ENCODE measurements at regions not wholly inside any gene's neighbourhood (a gene's known extent, or its start where the extent isn't known, plus 50 kb on each side); places are given as distances from the start of the nearest gene placed in this dataset.

DNA sequence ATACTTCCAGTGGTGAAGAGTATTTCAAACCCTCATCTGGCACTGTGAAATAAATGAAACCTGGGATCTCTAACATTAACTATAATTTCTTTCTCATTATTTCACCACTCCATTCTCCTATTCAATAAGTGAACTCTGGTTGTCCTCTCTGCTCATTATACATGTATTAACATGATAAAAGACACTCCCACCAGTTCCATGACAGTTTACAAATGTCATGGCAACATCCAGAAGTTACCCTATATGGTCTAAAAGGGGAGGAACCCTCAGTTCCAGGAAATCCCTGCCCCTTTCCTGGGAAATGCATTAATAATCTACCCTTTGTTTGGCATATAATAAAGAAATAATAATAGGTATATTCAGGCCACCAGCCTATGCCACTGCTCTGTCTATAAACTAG lies 62.7 kb upstream of the BRINP3 start:
- no peak for TF ChIP-seq TAF1 (IDR thresholded peaks at IDR 0.05; ENCODE audit: low read depth, low read length)
- TF ChIP-seq POLR2AphosphoS5 (IDR thresholded peaks at IDR 0.05; ENCODE audit: low read depth, low read length): no peak
- no peak for TF ChIP-seq PAX5 (IDR thresholded peaks at IDR 0.05; ENCODE audit: insufficient read depth, low read length, severe bottlenecking)
- no peak for TF ChIP-seq POLR2A (IDR thresholded peaks at IDR 0.05; ENCODE audit: low read depth, low read length)
- no peak for TF ChIP-seq POU2F2 (IDR thresholded peaks at IDR 0.05; ENCODE audit: low read depth, low read length)
- TF ChIP-seq SPI1 (IDR thresholded peaks at IDR 0.05; ENCODE audit: low read depth, low read length): no peak
- DNase-seq (ENCODE audit: insufficient read length, low spot score) (no peak), FAIRE-seq (no peak)

GRCh38 chr1:190551638-190552037 lies 74.0 kb upstream of the BRINP3 start:
- TF ChIP-seq POLR2AphosphoS5 (IDR thresholded peaks at IDR 0.05; ENCODE audit: low read depth, low read length) (no peak), POU2F2 (IDR thresholded peaks at IDR 0.05; ENCODE audit: low read depth, low read length) (no peak), SPI1 (IDR thresholded peaks at IDR 0.05; ENCODE audit: low read depth, low read length) (no peak), POLR2A (IDR thresholded peaks at IDR 0.05; ENCODE audit: low read depth, low read length) (no peak), PAX5 (IDR thresholded peaks at IDR 0.05; ENCODE audit: insufficient read depth, low read length, severe bottlenecking) (no peak), TAF1 (IDR thresholded peaks at IDR 0.05; ENCODE audit: low read depth, low read length) (no peak)
- FAIRE-seq (no peak), DNase-seq (ENCODE audit: insufficient read length, low spot score) (no peak)

DNA sequence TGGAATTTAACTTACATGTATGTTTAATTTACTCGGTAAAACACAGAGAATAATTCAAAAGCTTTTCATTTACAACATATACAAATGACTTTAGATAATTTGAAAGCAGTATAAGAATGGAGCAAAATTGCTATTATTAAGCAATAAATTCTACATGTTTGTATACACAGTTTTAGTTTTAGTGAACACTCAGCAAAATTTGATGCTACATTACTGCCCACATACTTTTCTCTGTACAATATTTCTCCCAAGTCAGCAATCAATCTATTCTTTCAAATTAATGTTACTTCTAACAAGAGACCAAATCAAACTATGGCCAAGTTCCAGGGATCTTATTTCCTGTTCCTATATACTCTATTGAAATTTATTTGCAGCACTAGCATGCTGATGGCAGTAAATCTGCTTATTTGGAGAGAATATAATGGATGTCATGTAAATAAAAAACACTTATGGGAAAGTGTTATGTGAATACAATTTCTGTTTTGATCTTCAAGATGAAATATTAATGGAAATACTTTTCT lies 82.6 kb upstream of the BRINP3 start:
- DNase-seq (ENCODE audit: insufficient read length, low spot score) (no peak), FAIRE-seq (no peak)
- TF ChIP-seq PAX5 (IDR thresholded peaks at IDR 0.05; ENCODE audit: insufficient read depth, low read length, severe bottlenecking) (no peak), POLR2A (IDR thresholded peaks at IDR 0.05; ENCODE audit: low read depth, low read length) (no peak), TAF1 (IDR thresholded peaks at IDR 0.05; ENCODE audit: low read depth, low read length) (no peak), SPI1 (IDR thresholded peaks at IDR 0.05; ENCODE audit: low read depth, low read length) (no peak), POLR2AphosphoS5 (IDR thresholded peaks at IDR 0.05; ENCODE audit: low read depth, low read length) (no peak), POU2F2 (IDR thresholded peaks at IDR 0.05; ENCODE audit: low read depth, low read length) (no peak)

DNA sequence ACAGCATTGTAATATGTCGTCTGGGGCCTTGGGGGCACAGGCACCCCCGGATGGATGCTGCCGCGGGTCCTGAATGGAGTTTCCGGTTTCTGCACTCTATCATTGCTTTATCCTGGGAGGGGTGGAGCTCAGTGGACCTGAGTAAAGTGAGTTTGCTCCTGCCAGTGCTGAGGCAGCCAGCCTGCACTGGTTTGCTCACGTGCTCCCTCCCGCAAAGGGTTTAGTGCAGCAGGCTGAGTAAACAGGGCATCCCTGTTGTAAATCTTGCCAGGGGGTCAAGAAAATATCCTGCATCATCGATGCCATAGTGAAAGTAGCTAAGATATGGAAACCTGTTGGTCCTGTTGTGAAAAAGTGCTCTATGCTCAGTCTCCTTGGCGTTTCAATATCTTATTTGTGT lies 85.6 kb upstream of the BRINP3 start:
- no peak for DNase-seq (ENCODE audit: insufficient read length, low spot score)
- TF ChIP-seq POU2F2 (IDR thresholded peaks at IDR 0.05; ENCODE audit: low read depth, low read length) (no peak), PAX5 (IDR thresholded peaks at IDR 0.05; ENCODE audit: insufficient read depth, low read length, severe bottlenecking) (no peak), TAF1 (IDR thresholded peaks at IDR 0.05; ENCODE audit: low read depth, low read length) (no peak), SPI1 (IDR thresholded peaks at IDR 0.05; ENCODE audit: low read depth, low read length) (no peak), POLR2AphosphoS5 (IDR thresholded peaks at IDR 0.05; ENCODE audit: low read depth, low read length) (no peak), POLR2A (IDR thresholded peaks at IDR 0.05; ENCODE audit: low read depth, low read length) (no peak)
- no peak for FAIRE-seq

DNA sequence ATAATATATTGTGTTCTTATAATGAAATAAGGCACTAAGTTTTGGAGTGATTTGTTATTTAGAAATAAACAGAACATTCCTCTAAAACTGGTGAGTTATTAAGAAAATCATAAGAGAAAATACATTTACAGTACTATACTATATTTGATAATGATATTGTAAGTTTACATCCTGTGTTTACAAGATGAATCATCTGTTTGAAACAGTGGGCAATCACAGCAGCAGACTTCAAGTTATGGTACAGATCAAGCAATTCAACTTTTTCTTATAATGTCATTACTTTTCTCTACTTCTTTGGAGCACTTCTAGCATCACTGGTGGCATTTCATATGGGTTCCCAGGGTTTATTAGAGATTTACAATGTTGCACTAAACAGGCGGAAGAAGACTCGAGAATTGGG lies 86.5 kb upstream of the BRINP3 start:
- FAIRE-seq: no peak
- no peak for TF ChIP-seq POLR2AphosphoS5 (IDR thresholded peaks at IDR 0.05; ENCODE audit: low read depth, low read length)
- no peak for TF ChIP-seq PAX5 (IDR thresholded peaks at IDR 0.05; ENCODE audit: insufficient read depth, low read length, severe bottlenecking)

DNA sequence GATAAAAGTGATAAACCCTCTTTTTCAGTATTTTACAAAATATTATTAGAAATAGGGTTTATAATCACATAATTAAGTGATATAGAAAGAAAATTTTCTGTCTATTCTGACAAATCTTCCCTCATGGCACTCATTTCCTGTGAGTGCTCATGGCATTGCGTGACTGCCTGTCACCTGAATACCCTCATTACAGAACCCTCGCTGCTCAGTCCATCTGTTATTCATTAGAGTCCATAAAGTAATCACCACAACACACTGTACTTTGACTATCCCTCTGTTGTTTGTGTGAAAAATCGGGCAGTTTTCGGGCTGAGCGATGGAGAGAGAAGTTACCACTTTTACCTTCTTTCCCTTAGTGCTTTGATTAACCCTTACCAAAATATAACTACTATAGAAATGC lies 100.4 kb upstream of the BRINP3 start:
- TF ChIP-seq SPI1 (IDR thresholded peaks at IDR 0.05; ENCODE audit: low read depth, low read length): no peak
- FAIRE-seq: no peak
- DNase-seq (ENCODE audit: insufficient read length, low spot score): no peak

More for the DNA sequence above, 86.5 kb upstream of the BRINP3 start:
- no peak for DNase-seq (ENCODE audit: insufficient read length, low spot score)

DNA sequence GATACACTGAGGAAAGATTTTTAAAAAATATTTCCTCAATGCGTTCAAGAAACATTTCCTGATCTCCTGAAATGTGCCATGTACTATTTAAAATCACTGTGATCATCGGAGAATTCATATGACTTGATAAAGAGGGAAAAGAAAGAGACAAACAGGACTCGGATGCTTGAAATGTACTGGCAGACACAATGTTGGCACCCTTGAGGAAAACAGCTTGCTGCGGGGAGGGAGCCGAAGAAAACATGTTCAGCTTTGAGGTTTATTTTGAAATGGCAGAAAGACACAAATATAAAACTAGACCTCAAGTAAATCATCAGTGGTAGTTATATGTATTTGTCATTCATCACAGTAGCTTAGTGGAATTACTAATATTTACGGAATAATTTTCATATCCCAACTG lies 100.9 kb upstream of the BRINP3 start:
- DNase-seq (ENCODE audit: insufficient read length, low spot score): no peak
- TF ChIP-seq PAX5 (IDR thresholded peaks at IDR 0.05; ENCODE audit: insufficient read depth, low read length, severe bottlenecking): no peak
- no peak for TF ChIP-seq POLR2A (IDR thresholded peaks at IDR 0.05; ENCODE audit: low read depth, low read length)
- TF ChIP-seq TAF1 (IDR thresholded peaks at IDR 0.05; ENCODE audit: low read depth, low read length): no peak
- no peak for TF ChIP-seq SPI1 (IDR thresholded peaks at IDR 0.05; ENCODE audit: low read depth, low read length)
- no peak for TF ChIP-seq POLR2AphosphoS5 (IDR thresholded peaks at IDR 0.05; ENCODE audit: low read depth, low read length)
- TF ChIP-seq POU2F2 (IDR thresholded peaks at IDR 0.05; ENCODE audit: low read depth, low read length): no peak
- no peak for FAIRE-seq

DNA sequence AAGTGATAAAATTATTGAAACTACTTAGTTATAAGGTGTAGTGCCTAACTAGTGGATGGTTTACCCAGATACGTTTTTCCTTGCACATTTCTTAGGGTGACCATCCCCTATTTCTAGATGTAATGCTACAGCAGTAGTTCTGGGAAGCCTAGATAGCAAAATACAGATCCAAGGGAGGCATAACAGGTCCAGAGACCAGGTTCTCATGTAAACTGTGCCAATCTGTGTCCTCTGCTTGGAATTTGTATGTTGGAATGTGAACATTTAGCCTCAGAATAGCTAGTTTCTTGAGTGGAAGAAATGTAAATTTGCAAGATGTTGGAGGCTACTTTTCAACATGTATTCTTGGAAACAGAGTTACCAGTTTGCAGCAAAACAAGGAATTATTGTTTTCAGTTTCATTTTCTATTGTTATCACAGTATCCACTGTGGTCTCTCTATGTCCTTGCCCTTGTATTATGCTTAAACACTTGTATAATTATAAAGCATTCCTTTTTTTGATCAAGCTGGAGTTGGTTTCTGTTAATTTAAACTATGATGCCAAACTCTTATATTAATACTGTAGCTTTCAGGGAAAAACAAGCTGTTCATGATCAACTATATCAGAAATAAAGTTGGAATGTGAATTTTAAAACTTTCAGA lies 102.0 kb upstream of the BRINP3 start:
- TF ChIP-seq POLR2A (IDR thresholded peaks at IDR 0.05; ENCODE audit: low read depth, low read length) (no peak), SPI1 (IDR thresholded peaks at IDR 0.05; ENCODE audit: low read depth, low read length) (no peak), PAX5 (IDR thresholded peaks at IDR 0.05; ENCODE audit: insufficient read depth, low read length, severe bottlenecking) (no peak), POU2F2 (IDR thresholded peaks at IDR 0.05; ENCODE audit: low read depth, low read length) (no peak), TAF1 (IDR thresholded peaks at IDR 0.05; ENCODE audit: low read depth, low read length) (no peak)
- FAIRE-seq: no peak
- no peak for DNase-seq (ENCODE audit: insufficient read length, low spot score)

DNA sequence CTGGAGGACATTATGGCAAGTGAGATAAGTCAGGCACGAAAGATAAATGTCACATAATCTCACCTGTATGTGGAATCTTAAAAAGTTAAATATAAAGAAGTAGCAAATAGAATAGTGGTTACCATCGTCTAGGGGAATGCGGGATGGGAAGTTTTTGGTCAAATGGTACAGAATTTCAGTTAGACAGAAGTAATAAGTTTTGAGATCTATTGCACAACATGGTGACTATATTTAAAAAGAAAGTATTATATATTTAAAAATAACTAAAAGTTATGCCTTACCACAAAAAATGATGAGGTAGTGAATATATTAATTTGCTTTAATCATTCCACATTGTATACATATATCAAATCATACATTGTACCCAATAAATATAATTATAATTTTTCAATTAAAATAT lies 106.2 kb upstream of the BRINP3 start:
- DNase-seq (ENCODE audit: insufficient read length, low spot score): no peak
- FAIRE-seq: no peak
- TF ChIP-seq POLR2AphosphoS5 (IDR thresholded peaks at IDR 0.05; ENCODE audit: low read depth, low read length) (no peak), SPI1 (IDR thresholded peaks at IDR 0.05; ENCODE audit: low read depth, low read length) (no peak), POLR2A (IDR thresholded peaks at IDR 0.05; ENCODE audit: low read depth, low read length) (no peak), TAF1 (IDR thresholded peaks at IDR 0.05; ENCODE audit: low read depth, low read length) (no peak), POU2F2 (IDR thresholded peaks at IDR 0.05; ENCODE audit: low read depth, low read length) (no peak), PAX5 (IDR thresholded peaks at IDR 0.05; ENCODE audit: insufficient read depth, low read length, severe bottlenecking) (no peak)

DNA sequence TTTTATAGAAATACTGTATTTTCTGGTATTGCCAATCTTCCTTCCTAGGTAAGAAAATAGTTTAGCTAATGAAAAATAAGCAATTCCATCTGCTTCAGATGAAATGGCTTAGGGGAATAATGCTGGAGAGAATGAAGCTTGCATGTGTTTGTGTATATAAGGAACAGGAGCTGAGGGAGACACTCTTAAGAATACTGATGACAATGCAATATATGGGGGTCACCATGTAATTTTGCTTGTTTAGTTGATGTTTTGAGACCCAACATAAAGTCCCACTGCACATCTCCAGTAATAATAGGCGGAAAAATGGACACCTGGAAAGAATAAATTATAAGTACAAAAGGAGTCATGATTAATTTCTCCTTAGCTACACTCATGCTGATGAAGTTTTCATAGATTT lies 110.8 kb upstream of the BRINP3 start:
- TF ChIP-seq POLR2AphosphoS5 (IDR thresholded peaks at IDR 0.05; ENCODE audit: low read depth, low read length) (no peak), TAF1 (IDR thresholded peaks at IDR 0.05; ENCODE audit: low read depth, low read length) (no peak), SPI1 (IDR thresholded peaks at IDR 0.05; ENCODE audit: low read depth, low read length) (no peak), POU2F2 (IDR thresholded peaks at IDR 0.05; ENCODE audit: low read depth, low read length) (no peak), PAX5 (IDR thresholded peaks at IDR 0.05; ENCODE audit: insufficient read depth, low read length, severe bottlenecking) (no peak), POLR2A (IDR thresholded peaks at IDR 0.05; ENCODE audit: low read depth, low read length) (no peak)
- DNase-seq (ENCODE audit: insufficient read length, low spot score) (no peak), FAIRE-seq (no peak)

All from GM12891 (cell line).